ENCODE measurements at regions not wholly inside any gene's neighbourhood (a gene's known extent, or its start where the extent isn't known, plus 50 kb on each side); places are given as distances from the start of the nearest gene placed in this dataset.

DNA sequence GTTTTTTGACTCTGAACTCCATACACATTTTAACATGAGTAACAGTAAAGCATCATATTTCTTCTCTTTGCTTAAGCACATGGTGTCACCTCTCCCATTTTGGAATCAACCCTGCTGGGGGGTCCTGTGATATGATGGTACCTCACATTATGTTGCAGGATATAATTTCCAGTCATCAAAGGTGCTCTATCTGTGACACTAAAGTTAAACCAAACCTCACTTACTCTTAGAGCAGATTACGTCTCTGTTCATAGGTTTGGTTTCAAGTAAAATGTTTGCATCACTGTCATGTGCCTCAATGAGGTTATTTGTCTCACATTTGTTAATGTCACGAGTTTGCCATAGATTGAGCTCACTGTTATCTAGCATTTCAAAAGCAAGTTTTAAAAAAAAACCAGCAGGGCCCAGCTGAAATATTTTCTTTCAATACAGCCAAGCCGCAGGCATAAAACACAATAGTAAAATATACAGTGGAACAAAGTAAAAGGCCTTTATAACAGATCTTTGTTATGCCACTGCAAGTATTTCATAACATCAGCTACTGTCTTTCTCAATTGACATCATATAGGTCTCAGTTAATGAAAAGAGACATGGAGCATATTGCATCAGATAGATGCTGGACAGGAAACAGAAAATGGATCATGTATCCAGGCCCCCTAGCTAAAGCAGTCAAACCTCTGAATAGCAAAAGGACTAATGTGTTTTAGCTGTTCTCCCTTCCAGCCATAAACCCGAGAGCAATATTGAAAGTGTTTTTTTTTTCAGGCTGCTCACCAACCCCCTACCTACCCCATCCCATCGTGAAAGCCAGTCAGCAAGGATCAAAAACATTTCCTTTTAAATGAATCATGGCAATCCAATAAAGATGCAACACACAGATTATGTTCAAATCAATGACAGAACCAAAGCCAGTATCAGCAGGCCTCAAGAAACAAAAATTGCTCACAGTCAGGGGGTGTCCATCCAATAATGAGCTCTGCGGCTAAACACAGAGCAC is 182.1 kb upstream of the ITGA1 start:
- POLR2A ChIA-PET (ENCODE audit: partially characterized antibody) = no interaction called here
- Histone ChIP-seq H2AK5ac (ENCODE audit: low read depth, low read length) (no peak overlapping the region), H3K36me3 (ENCODE audit: control insufficient read depth in 2 of 4, insufficient read depth in 4 of 4, low read length in 3 of 4) (no peaks in the 10 kb centered on the region)

More for the DNA sequence above, 182.1 kb upstream of the ITGA1 start:
- WGBS, 2 experiments (ENCODE audit: extremely low coverage in 1 of 2, insufficient coverage in 1 of 2, insufficient read length in 1 of 2, insufficient replicate concordance in 2 of 2, low coverage in 1 of 2, low lambda C conversion rate in 2 of 2, missing lambda C conversion rate in 1 of 2) = 89% methylated on average over 6 of the region's 6 CpGs; no CpG with 5 or more reads in 1 of the 2 experiments
- Histone ChIP-seq H3K4ac (replicated peaks; ENCODE audit: insufficient read length, low read depth, low read length) (no peak overlapping the region), H3K23me2 (ENCODE audit: low read depth, low read length) (no peaks in the 10 kb centered on the region), H2BK120ac (replicated peaks; ENCODE audit: low read depth, low read length) (no peak overlapping the region), H4K8ac (ENCODE audit: extremely low read depth, insufficient read depth, low read length) (no peak overlapping the region), H3K4me1 (replicated peaks in 1 of 4; ENCODE audit: control insufficient read depth in 3 of 4, insufficient read depth in 4 of 4, low read length in 3 of 4) (no peaks in the 10 kb centered on the region), H2BK20ac (ENCODE audit: low read length) (no peak overlapping the region), H4K91ac (replicated peaks; ENCODE audit: insufficient read length, low read length) (no peak overlapping the region), H3K18ac (ENCODE audit: extremely low read depth, low read length) (no peak overlapping the region), H3K4me2 (ENCODE audit: insufficient read depth in 1 of 2, low read depth in 2 of 2, low read length in 2 of 2) (no peak overlapping the region), H2BK5ac (ENCODE audit: low read depth, low read length) (no peak overlapping the region), H3K79me2 (ENCODE audit: control insufficient read depth in 1 of 2, insufficient read depth in 2 of 2, low read length in 2 of 2) (no peaks in the 10 kb centered on the region), H3K23ac (ENCODE audit: insufficient read length) (no peak overlapping the region), H3K27me3 (replicated peaks in 1 of 4; ENCODE audit: control insufficient read depth in 3 of 4, extremely low read depth in 1 of 4, insufficient read depth in 3 of 4, low read length in 3 of 4) (no peaks in the 10 kb centered on the region), H3K14ac (ENCODE audit: insufficient read length) (no peak overlapping the region), H2AFZ (ENCODE audit: low read length) (no peak overlapping the region), H3K79me1 (ENCODE audit: low read depth, low read length) (no peaks in the 10 kb centered on the region), H4K5ac (ENCODE audit: insufficient read length, low read depth, low read length) (no peak overlapping the region), H3K27ac (ENCODE audit: low read depth, low read length) (no peak overlapping the region), H4K20me1 (replicated peaks in 1 of 2; ENCODE audit: control insufficient read depth in 1 of 2, insufficient read depth in 2 of 2, low read length in 2 of 2) (no peaks in the 10 kb centered on the region), H2BK12ac (ENCODE audit: low read depth, low read length) (no peak overlapping the region), H3K9me3 (ENCODE audit: insufficient read depth in 2 of 2, low read depth in 1 of 2, low read length in 1 of 2) (no peaks in the 10 kb centered on the region), H3K56ac (replicated peaks; ENCODE audit: insufficient read length, low read depth, low read length) (no peak overlapping the region), H3K9ac (replicated peaks in 1 of 4; ENCODE audit: extremely low read depth in 1 of 4, low read depth in 3 of 4, low read length in 3 of 4) (no peak overlapping the region), H2BK15ac (ENCODE audit: low read length) (no peak overlapping the region), H3K4me3 (ENCODE audit: extremely low read depth in 1 of 4, insufficient read depth in 2 of 4, low read depth in 3 of 4, low read length in 4 of 4) (no peak overlapping the region)
- no peak for DNase-seq (ENCODE audit: low read depth in 1 of 2, low spot score in 2 of 2)
- TF ChIP-seq HDAC2 (IDR thresholded peaks at IDR 0.05; ENCODE audit: borderline replicate concordance in 1 of 2, low read depth in 2 of 2, low read length in 2 of 2) = no peak
- TF ChIP-seq POU5F1 (IDR thresholded peaks at IDR 0.05; ENCODE audit: low read depth, low read length) = no peak
- TF ChIP-seq EP300 (IDR thresholded peaks at IDR 0.05; ENCODE audit: borderline replicate concordance in 1 of 2, low read depth in 2 of 2, low read length in 2 of 2) = no peak
- TF ChIP-seq BRCA1 (IDR thresholded peaks at IDR 0.05; ENCODE audit: low read depth, low read length) = no peak
- TF ChIP-seq BACH1 (IDR thresholded peaks at IDR 0.05; ENCODE audit: low read length) = no peak
- TF ChIP-seq SP1 (IDR thresholded peaks at IDR 0.05; ENCODE audit: low read depth, low read length) = no peak
- CTCF ChIA-PET (ENCODE audit: partially characterized antibody) = no interaction called here
- no peak for FAIRE-seq

Measured in H1 (cell line).